HepG2 (cell line): ENCODE measurements at regions not wholly inside any gene's neighbourhood (a gene's known extent, or its start where the extent isn't known, plus 50 kb on each side); places are given as distances from the start of the nearest gene placed in this dataset.
"Not testable (repeated sequence)": the region's sequence is repeated elsewhere in the genome, so short reads cannot be mapped to it uniquely, and the experiment has no call there.

ENCODE experiments used
- ATAC-seq: fragments of 200-7000 bp; cut with Tn5 transposase; 3 replicates; pipeline ENCODE4 v1.9.1; 2020; ENCODE audit warnings: mild to moderate bottlenecking, moderate library complexity
- BruUV-seq: library from RNA; stranded (reverse); fragments of 400-500 nt; replicated peaks from 2 replicates; lab custom pipeline; 2021; lab: Mats Ljungman, UMichigan
- CTCF ChIA-PET: fragments of 300-600 bp; formaldehyde crosslinking; extraction: SDS; loops from one replicate; lab custom pipeline; 2021; ENCODE audit warnings: low total read pairs, inconsistent platforms, low intra/inter-chr PET ratio; lab: Yijun Ruan, JAX
- POLR2A ChIA-PET: fragments of 350-600 bp; sonication (Branson Sonifier 250); formaldehyde crosslinking; loops from one replicate; lab custom pipeline; 2020; ENCODE audit warnings: antibody characterized with exemption, inconsistent platforms; lab: Yijun Ruan, JAX
- DNase-seq: peaks from one replicate; pipeline ENCODE4 v3.0.0-alpha.2; 2015; ENCODE audit warnings: low spot score
- FAIRE-seq: peaks from 3 replicates; lab custom pipeline; 2011; peaks lifted over from hg19 to GRCh38; lab: Jason Lieb, UNC
- H2AFZ ChIP-seq: one replicate; pipeline ENCODE4 v1.6.1; 2011; ENCODE audit warnings: low read length, inconsistent platforms
- H3K27ac ChIP-seq: fragments of 300-600 bp; 3 replicates; pipeline ENCODE4 v1.8.0; 2011; ENCODE audit warnings: mixed run types, mild to moderate bottlenecking, mixed read lengths, low read length, inconsistent platforms; ENCODE audit not compliant: insufficient read depth; ENCODE audit errors: extremely low read length
- H3K27me3 ChIP-seq, 2 experiments: fragments of 200-600 bp in 1 of 2; 2 replicates in 1 of 2; 3 replicates in 1 of 2; pipeline versions ENCODE4 v1.6.0 to v1.8.0; 2011; ENCODE audit warnings: low read length in 2 of 2, mild to moderate bottlenecking in 2 of 2, moderate library complexity in 2 of 2, inconsistent platforms in 1 of 2; ENCODE audit not compliant: insufficient read depth in 2 of 2, control insufficient read depth in 1 of 2
- H3K36me3 ChIP-seq, 2 experiments: fragments of 200-600 bp in 1 of 2; replicated peaks in 1 of 2; 2 replicates in 1 of 2; 3 replicates in 1 of 2; pipeline versions ENCODE4 v1.5.1 to v1.8.0; 2011; ENCODE audit warnings: low read length in 2 of 2, inconsistent platforms in 1 of 2; ENCODE audit not compliant: insufficient read depth in 2 of 2, control insufficient read depth in 1 of 2
- H3K4me1 ChIP-seq: 2 replicates; pipeline ENCODE4 v1.5.1; 2012; ENCODE audit warnings: low read length, inconsistent platforms; ENCODE audit not compliant: insufficient read depth
- H3K4me2 ChIP-seq: 2 replicates; pipeline ENCODE4 v1.6.0; 2011; ENCODE audit warnings: low read depth, low read length, inconsistent platforms
- H3K4me3 ChIP-seq, 3 experiments: fragments of 200-600 bp in 1 of 3; sonication (generic), shearing (Covaris generic) in 1 of 3; replicated peaks in 1 of 3; 2 replicates each; pipeline ENCODE4 v1.5.1; 2011 to 2016; ENCODE audit warnings: low read length in 3 of 3, inconsistent platforms in 2 of 3, low read depth in 2 of 3, mild to moderate bottlenecking in 2 of 3, control low read depth in 1 of 3, mixed read lengths in 1 of 3; ENCODE audit not compliant: insufficient read depth in 1 of 3
- H3K79me2 ChIP-seq: one replicate; pipeline ENCODE4 v1.6.1; 2011; ENCODE audit warnings: low read length, inconsistent platforms; ENCODE audit not compliant: insufficient read depth
- H3K9ac ChIP-seq: 2 replicates; pipeline ENCODE4 v1.6.0; 2011; ENCODE audit warnings: mild to moderate bottlenecking, low read depth, low read length, inconsistent platforms; ENCODE audit not compliant: insufficient read depth
- H3K9me3 ChIP-seq: 2 replicates; pipeline ENCODE4 v1.5.1; 2012; ENCODE audit warnings: mild to moderate bottlenecking, low read length
- H4K20me1 ChIP-seq: 2 replicates; pipeline ENCODE4 v1.6.0; 2011; ENCODE audit warnings: inconsistent platforms, mild to moderate bottlenecking, low read length, moderate library complexity; ENCODE audit not compliant: insufficient read depth
- ATRX ChIP-seq: sonication (generic); formaldehyde crosslinking; IDR thresholded peaks from 2 replicates; pipeline ENCODE4 v1.4.0; 2020; ENCODE audit warnings: missing genetic modification reagents, borderline replicate concordance
- HMG20B ChIP-seq: conservative IDR thresholded peaks from 2 replicates; pipeline ENCODE4 v1.6.1; 2016; ENCODE audit warnings: missing genetic modification reagents, missing compliant biosample characterization
- HNF1A ChIP-seq, 2 experiments: sonication (generic) in 1 of 2; formaldehyde crosslinking in 1 of 2; IDR thresholded peaks; 2 replicates each; pipeline versions ENCODE4 v1.4.0 to v1.6.1; 2016 to 2020; ENCODE audit warnings: borderline replicate concordance in 1 of 2, low read depth in 1 of 2, mild to moderate bottlenecking in 1 of 2, missing genetic modification reagents in 1 of 2
- NBN ChIP-seq: fragments of 450-650 bp; conservative IDR thresholded peaks from 2 replicates; pipeline ENCODE4 v1.6.1; 2017
- NCOA2 ChIP-seq: sonication (generic); formaldehyde crosslinking; IDR thresholded peaks from 2 replicates; pipeline ENCODE4 v1.8.0; 2022; ENCODE audit warnings: inconsistent platforms
- RFX3 ChIP-seq: IDR thresholded peaks from 2 replicates; pipeline ENCODE4 v1.6.1; 2016; ENCODE audit warnings: missing biosample characterization, missing genetic modification reagents
- SRSF4 ChIP-seq: fragments of 200-400 bp; formaldehyde crosslinking; IDR thresholded peaks from one replicate; pipeline ENCODE4 v1.6.1; 2018; ENCODE audit warnings: mild to moderate bottlenecking, low read depth, low read length, moderate library complexity; ENCODE audit not compliant: poor library complexity, severe bottlenecking
- TBP ChIP-seq: sonication (generic); formaldehyde crosslinking; IDR thresholded peaks from 2 replicates; pipeline ENCODE4 v1.5.0; 2020; ENCODE audit warnings: missing genetic modification reagents
- ZNF124 ChIP-seq: sonication (generic); formaldehyde crosslinking; IDR thresholded peaks from 2 replicates; pipeline ENCODE4 v1.4.0; 2020; ENCODE audit warnings: missing genetic modification reagents
- ZNF274 ChIP-seq: sonication (generic); formaldehyde crosslinking; IDR thresholded peaks from 2 replicates; pipeline ENCODE4 v1.5.1; 2020; ENCODE audit warnings: mild to moderate bottlenecking, missing genetic modification reagents
- WGBS: methylation state at CpG from one replicate; pipeline ENCODE4 v1.1.6; 2017; ENCODE audit warnings: low lambda C conversion rate; 5-methylcytosine and 5-hydroxymethylcytosine counted together
- in situ Hi-C: cut with HindIII; loops from 2 replicates; pipeline ENCODE4 v1.10.0; 2017; ENCODE audit warnings: low pct_unique_long_range_greater_than_20kb; ENCODE audit not compliant: extremely low pct_ligation_motif_present
- intact Hi-C: fragments of 100-400 bp; cut with micrococcal nuclease; formaldehyde crosslinking; loops from one replicate; pipeline ENCODE4 v1.10.0; 2022; ENCODE audit not compliant: unreplicated experiment

DNA sequence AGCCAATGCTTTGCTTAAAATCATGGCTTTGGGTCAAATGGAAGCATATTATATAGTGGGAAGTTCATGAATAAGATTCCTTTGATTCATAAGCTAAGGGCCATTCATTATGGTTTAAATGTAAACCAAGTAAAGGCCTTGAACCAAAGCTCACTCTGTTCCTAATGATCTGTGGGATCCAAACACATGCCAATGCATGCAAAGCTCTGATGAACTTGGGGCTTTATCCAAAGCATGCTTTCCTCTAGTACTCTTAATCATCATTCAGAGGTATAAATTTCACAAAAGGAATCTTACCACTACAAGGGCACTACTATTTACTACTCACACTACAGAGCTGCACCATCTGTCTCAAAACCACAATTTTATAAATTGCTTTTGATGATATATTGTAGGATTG lies 102.8 kb upstream of the RBMS1 start:
- Histone ChIP-seq H3K79me2 (no peaks in the 10 kb centered on the region), H3K4me2 (no peak overlapping the region), H3K36me3 (no peaks in the 10 kb centered on the region), H3K9me3 (no peaks in the 10 kb centered on the region), H3K27me3 (no peaks in the 10 kb centered on the region), H3K27ac (no peak overlapping the region), H3K4me3 (no peak overlapping the region), H4K20me1 (no peaks in the 10 kb centered on the region), H3K9ac (no peak overlapping the region), H2AFZ (no peak overlapping the region), H3K4me1 (no peaks in the 10 kb centered on the region; the same call in 1 of the 2 replicates)
- intact Hi-C loops, result no loop called here
- ChIA-PET CTCF (no interaction called here), POLR2A (no interaction called here)
- TF ChIP-seq NCOA2 (CRISPR knock-in tag) (no peak), ATRX (CRISPR knock-in tag) (no peak), HNF1A (IDR thresholded peaks at IDR 0.05; ENCODE audit: low read depth) (no peak), HNF1A (CRISPR knock-in tag; IDR thresholded peaks at IDR 0.05; ENCODE audit: borderline replicate concordance) (no peak), NBN (no peak), SRSF4 (no peak), ZNF124 (CRISPR knock-in tag) (no peak), RFX3 (CRISPR knock-in tag) (no peak), ZNF274 (CRISPR knock-in tag) (no peak), HMG20B (CRISPR knock-in tag) (no peak), TBP (CRISPR knock-in tag) (no peak)
- FAIRE-seq (no peak), ATAC-seq (no peak), DNase-seq (no peak)
- BruUV-seq, result no TSS peak
- in situ Hi-C loops, result no loop called here

DNA sequence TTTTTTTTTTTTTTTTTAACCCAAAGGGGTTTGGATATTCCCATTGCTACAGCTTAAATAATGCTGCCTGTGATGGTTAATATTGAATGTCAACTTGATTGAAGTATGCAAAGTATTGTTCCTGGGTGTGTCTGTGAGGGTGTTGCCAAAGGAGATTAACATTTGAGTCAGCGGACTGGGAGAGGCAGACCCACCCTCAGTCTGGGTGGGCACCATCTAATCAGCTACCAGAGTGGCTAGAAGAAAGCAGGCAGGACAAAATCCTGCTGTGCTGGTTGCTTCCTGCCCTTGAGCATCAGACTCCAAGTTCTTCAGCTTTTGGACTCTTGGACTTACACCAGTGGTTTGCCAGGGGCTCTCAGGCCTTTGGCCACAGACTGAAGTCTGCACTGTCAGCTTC lies 106.8 kb upstream of the RBMS1 start:
- H3K9ac ChIP-seq, ATAC-seq, H3K36me3 ChIP-seq, CTCF ChIA-PET, H3K27me3 ChIP-seq, BruUV-seq, H3K79me2 ChIP-seq, H2AFZ ChIP-seq, FAIRE-seq, H3K4me2 ChIP-seq, in situ Hi-C loops, DNase-seq, intact Hi-C loops, H3K4me3 ChIP-seq, H3K9me3 ChIP-seq, POLR2A ChIA-PET, H3K4me1 ChIP-seq, H3K27ac ChIP-seq, H4K20me1 ChIP-seq: not testable (repeated sequence)
- 18% methylated on average over 1 of the region's 1 CpG for WGBS
